Right atrium auricular region (tissue), 2 donors: ENCODE measurements at regions not wholly inside any gene's neighbourhood (a gene's known extent, or its start where the extent isn't known, plus 50 kb on each side); places are given as distances from the start of the nearest gene placed in this dataset.

Experiments used
- DNase-seq: peaks from one replicate; pipeline ENCODE4 v3.0.0-alpha.2; 2019; ENCODE audit warnings: low spot score
- H3K27ac ChIP-seq, 2 donors: fragments of 200-600 bp; sonication (generic); 1 replicate in 1 of 2; 2 replicates in 1 of 2; pipeline ENCODE4 v1.5.1; 2016 to 2019
- H3K27me3 ChIP-seq, 2 donors: fragments of 200-600 bp; sonication (generic); one replicate each; pipeline versions ENCODE4 v1.5.1 to v1.6.0; 2017 to 2019
- H3K36me3 ChIP-seq: fragments of 200-600 bp; sonication (generic); one replicate; pipeline ENCODE4 v1.5.1; 2016
- H3K4me1 ChIP-seq, 2 donors: fragments of 200-600 bp; sonication (generic); one replicate each; pipeline versions ENCODE4 v1.5.1 to v1.6.0; 2017 to 2019
- H3K4me3 ChIP-seq, 2 donors: fragments of 200-600 bp; sonication (generic); 1 replicate in 1 of 2; 2 replicates in 1 of 2; pipeline ENCODE4 v1.5.1; 2017 to 2019; ENCODE audit warnings: mild to moderate bottlenecking in 1 of 2, moderate library complexity in 1 of 2
- H3K9me3 ChIP-seq, 2 donors: fragments of 200-600 bp; sonication (generic); one replicate each; pipeline ENCODE4 v1.5.1; 2019
- TF ChIP-seq, protein P1 (sequence below), 2 donors: fragments of 200-600 bp; sonication (generic); IDR thresholded peaks; one replicate each; pipeline ENCODE4 v1.5.1; 2019; ENCODE audit warnings: antibody characterized with exemption in 2 of 2

DNA sequence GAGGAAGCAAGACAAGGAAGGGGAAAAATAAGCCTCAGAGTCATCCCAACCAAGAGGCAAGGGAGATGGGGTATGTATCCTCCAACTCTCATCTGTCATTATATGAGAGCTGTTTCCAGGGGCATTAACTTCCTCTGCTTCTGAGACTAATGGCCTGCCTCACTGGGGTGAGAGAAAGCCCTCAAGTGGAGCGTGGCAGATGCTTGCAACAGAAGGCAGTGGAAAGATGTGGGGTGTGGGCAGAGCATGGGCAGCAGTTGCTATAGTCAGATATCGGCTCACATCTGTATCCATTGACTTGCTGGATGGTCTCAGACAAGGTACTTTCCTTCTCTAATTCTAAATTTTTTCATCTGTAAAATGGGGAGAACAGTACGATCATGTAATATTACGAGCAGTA lies 81.7 kb upstream of the PLCL2 start:
- Histone ChIP-seq H3K27me3 (no peaks in the 10 kb centered on the region), H3K9me3 (no peaks in the 10 kb centered on the region), H3K27ac (no peak overlapping the region), H3K4me3 (no peak overlapping the region), H3K36me3 (no peaks in the 10 kb centered on the region), H3K4me1 (peaks cover 0 to 20% of the 10 kb centered on the region in 2 donors)
- DNase-seq = no peak
- TF ChIP-seq, protein P1, sequence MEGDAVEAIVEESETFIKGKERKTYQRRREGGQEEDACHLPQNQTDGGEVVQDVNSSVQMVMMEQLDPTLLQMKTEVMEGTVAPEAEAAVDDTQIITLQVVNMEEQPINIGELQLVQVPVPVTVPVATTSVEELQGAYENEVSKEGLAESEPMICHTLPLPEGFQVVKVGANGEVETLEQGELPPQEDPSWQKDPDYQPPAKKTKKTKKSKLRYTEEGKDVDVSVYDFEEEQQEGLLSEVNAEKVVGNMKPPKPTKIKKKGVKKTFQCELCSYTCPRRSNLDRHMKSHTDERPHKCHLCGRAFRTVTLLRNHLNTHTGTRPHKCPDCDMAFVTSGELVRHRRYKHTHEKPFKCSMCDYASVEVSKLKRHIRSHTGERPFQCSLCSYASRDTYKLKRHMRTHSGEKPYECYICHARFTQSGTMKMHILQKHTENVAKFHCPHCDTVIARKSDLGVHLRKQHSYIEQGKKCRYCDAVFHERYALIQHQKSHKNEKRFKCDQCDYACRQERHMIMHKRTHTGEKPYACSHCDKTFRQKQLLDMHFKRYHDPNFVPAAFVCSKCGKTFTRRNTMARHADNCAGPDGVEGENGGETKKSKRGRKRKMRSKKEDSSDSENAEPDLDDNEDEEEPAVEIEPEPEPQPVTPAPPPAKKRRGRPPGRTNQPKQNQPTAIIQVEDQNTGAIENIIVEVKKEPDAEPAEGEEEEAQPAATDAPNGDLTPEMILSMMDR (IDR thresholded peaks at IDR 0.05) = no peak

DNA sequence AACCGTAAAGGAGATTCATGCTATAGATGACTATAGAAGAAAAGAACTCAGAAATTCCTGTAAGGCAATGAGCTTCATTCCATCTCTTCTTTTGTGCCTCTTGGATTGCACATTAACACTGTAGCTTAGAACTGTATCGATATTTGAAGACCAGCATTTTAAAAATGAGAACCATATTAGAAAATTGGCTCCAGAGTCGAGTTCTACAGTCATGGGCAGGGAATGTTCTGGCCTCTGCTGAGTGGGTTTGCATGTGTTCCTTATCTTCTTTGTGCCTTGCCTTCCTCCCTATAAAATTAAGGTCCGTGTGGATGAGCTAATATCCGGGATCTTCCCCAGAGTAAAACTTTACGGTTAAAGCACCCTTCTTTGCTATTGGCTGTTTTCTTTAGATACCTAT lies 77.4 kb upstream of the PLCL2 start:
- Histone ChIP-seq H3K4me1 (peaks cover 0 to 15% of the 10 kb centered on the region in 2 donors), H3K27ac (no peak overlapping the region), H3K36me3 (no peaks in the 10 kb centered on the region), H3K4me3 (no peak overlapping the region), H3K9me3 (no peaks in the 10 kb centered on the region), H3K27me3 (no peaks in the 10 kb centered on the region)
- TF ChIP-seq, protein P1 (IDR thresholded peaks at IDR 0.05) = no peak
- DNase-seq = no peak

DNA sequence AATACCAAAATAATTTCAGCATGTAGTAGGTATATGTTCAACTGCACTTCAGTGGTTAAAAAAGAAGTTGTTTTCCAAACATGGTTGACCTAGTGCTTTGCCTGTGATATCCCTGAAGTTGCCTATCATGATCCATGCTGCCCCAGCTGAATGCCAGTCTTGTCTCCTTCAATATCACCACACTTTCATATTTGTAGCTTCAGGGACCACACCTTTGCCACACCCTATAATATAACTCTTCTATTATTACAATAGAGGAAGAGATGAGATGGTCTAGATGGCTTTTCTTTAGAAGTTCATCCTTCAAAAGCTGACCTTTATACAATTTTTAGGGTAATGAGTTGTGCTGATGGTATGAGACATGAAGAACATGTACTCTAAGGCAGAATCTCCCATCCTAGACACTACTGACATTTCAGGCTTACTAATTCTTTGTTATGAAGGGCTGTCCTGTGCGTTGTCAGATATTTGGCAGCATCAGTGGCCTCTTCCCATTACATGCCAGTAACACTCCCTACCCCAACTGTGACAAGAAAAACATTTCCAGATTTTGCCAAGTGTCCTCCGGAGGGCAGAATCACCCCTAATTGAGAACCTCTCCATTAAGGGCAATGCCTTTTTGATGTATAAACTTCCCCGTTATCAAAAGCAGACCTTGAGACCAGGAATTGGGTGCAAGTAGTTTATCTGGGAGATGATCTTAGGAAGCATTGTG lies 76.2 kb upstream of the PLCL2 start:
- H3K27ac ChIP-seq = peak overlapping the region in 1 of 2 donors; percentile 41
- peaks cover 0 to 15% of the 10 kb centered on the region in 2 donors for H3K4me1 ChIP-seq
- TF ChIP-seq, protein P1 (IDR thresholded peaks at IDR 0.05) = no peak
- no peaks in the 10 kb centered on the region for H3K27me3 ChIP-seq
- no peaks in the 10 kb centered on the region for H3K36me3 ChIP-seq
- no peak overlapping the region for H3K4me3 ChIP-seq
- no peak for DNase-seq
- no peaks in the 10 kb centered on the region for H3K9me3 ChIP-seq

DNA sequence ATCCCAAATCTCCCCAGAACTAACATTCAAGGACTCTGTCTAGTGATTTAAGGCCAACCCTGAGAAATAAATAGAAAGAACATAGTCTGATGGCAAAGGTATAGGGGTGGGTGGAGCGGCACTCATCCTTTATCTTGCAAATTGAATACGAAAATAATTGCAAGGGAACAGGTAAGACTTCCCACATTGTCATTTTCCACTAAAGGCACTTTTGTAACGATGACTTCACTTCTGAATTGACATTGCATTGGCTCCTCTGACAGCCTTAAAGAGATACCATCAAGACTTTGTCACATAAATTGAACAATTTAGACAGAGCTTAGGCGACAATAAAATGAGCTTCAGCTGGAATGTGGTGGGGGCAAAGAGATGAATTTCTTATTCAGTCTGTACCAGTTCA lies 75.3 kb upstream of the PLCL2 start:
- H3K4me3 ChIP-seq = no peak overlapping the region
- no peaks in the 10 kb centered on the region for H3K9me3 ChIP-seq
- no peaks in the 10 kb centered on the region for H3K36me3 ChIP-seq
- no peak for DNase-seq
- no peaks in the 10 kb centered on the region for H3K27me3 ChIP-seq
- peaks cover 0 to 15% of the 10 kb centered on the region in 2 donors for H3K4me1 ChIP-seq
- TF ChIP-seq, protein P1 (IDR thresholded peaks at IDR 0.05) = no peak
- H3K27ac ChIP-seq = no peak overlapping the region

DNA sequence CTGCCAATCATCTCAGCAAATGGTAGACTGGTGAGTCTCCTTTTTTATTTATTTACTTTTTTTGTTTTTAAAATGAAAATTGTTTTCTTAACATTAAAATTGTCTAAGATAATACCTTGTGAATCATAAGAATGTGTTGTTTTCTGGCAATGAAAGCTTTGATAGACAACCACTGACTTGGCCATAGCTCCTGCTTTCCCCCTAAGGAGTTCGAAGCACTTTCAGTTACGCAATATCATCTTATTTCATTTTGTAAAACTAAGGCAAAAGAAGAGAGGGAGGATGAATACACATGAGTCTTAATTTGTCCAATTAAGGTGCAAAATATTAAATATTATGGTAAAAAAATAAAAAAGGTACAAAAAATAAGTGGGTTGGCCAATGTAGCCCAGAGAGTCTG lies 74.8 kb upstream of the PLCL2 start:
- TF ChIP-seq, protein P1 (IDR thresholded peaks at IDR 0.05) = no peak
- no peak overlapping the region for H3K27ac ChIP-seq
- DNase-seq = no peak

More for the DNA sequence above, 74.8 kb upstream of the PLCL2 start:
- H3K36me3 ChIP-seq = no peaks in the 10 kb centered on the region
- H3K4me3 ChIP-seq = no peak overlapping the region
- no peaks in the 10 kb centered on the region for H3K27me3 ChIP-seq
- H3K4me1 ChIP-seq = peaks cover 0 to 15% of the 10 kb centered on the region in 2 donors
- H3K9me3 ChIP-seq = no peaks in the 10 kb centered on the region
